AG04449 (cell line): ENCODE measurements at regions not wholly inside any gene's neighbourhood (a gene's known extent, or its start where the extent isn't known, plus 50 kb on each side); places are given as distances from the start of the nearest gene placed in this dataset.

Experiments
- CTCF ChIA-PET: fragments of 350-600 bp; formaldehyde crosslinking; extraction: SDS; loops from one replicate; lab custom pipeline; 2021; ENCODE audit warnings: antibody characterized with exemption; lab: Yijun Ruan, JAX
- POLR2A ChIA-PET: fragments of 400-600, 350-600 bp; formaldehyde crosslinking; extraction: SDS; loops from one replicate; lab custom pipeline; 2020; ENCODE audit warnings: antibody characterized with exemption, inconsistent platforms; lab: Yijun Ruan, JAX
- DNase-seq: peaks from one replicate; pipeline ENCODE4 v3.0.0-alpha.2; 2010; ENCODE audit warnings: low read depth, low spot score
- H3K4me3 ChIP-seq: 2 replicates; pipeline ENCODE4 v1.5.1; 2011; ENCODE audit warnings: low read depth, mild to moderate bottlenecking, control low read depth, low read length
- CTCF ChIP-seq: IDR thresholded peaks from one replicate; pipeline ENCODE4 v1.5.1; 2011; ENCODE audit warnings: mild to moderate bottlenecking, moderate library complexity, low read length, control low read depth, inconsistent platforms; ENCODE audit not compliant: insufficient read depth; ENCODE audit errors: missing control alignments

- H3K4me3 ChIP-seq: no peak overlapping the region
- ChIA-PET CTCF (interaction anchor here (1.0 to 4.2 kb wide), 7 partner anchors 18 to 442 kb away, joined by 3 to 37 read pairs (median 9); partner anchors contain the start of gene PSMD6), POLR2A (no interaction called here)
- no peak for DNase-seq
- no peak for TF ChIP-seq CTCF
These were observed 222.8 kb downstream of the ADAMTS9 start for GRCh38 chr3:64464955-64465354.

DNA sequence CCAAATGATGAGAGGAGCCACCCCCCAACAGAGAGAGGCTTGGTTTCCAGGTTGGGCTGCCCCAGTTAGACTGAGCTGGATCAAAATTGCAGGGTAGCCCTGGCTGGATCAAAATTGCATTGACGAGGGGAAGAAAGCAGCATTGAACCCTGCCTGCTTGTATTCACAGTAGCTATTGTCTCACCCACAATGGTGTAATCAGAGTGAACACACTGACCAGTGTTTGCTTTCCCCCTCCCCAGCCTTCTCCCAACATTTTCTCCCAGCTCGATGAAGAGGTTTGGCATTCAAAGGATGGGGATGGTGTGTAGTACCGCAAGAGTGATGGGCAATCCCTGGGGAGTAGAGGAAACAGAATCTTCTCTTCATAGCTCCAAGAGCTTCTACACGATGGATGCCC is 223.8 kb downstream of the ADAMTS9 start:
- no peak for TF ChIP-seq CTCF
- ChIA-PET CTCF (interaction anchor here (0.6 to 4.2 kb wide), 24 partner anchors 9 to 488 kb away, joined by 3 to 37 read pairs (median 4); partner anchors contain the start of gene PSMD6), POLR2A (no interaction called here)
- no peak for DNase-seq
- H3K4me3 ChIP-seq: no peak overlapping the region

GRCh38 chr3:64462203-64462602 is 225.6 kb downstream of the ADAMTS9 start:
- TF ChIP-seq CTCF: no peak
- H3K4me3 ChIP-seq: peak overlapping the region; percentile 28
- ChIA-PET POLR2A (interaction anchor here (0.6 to 1.2 kb wide), 3 partner anchors 8 to 299 kb away, joined by 3 to 4 read pairs (median 3); no protein-coding TSS in a partner anchor), CTCF (interaction anchor here (0.6 to 4.2 kb wide), 10 partner anchors 11 to 1400 kb away, joined by 3 to 37 read pairs (median 4); partner anchors contain the start of gene PSMD6)
- peak; percentile 79 for DNase-seq

GRCh38 chr3:64460877-64461276 is 226.9 kb downstream of the ADAMTS9 start:
- DNase-seq: peak; percentile 93
- CTCF ChIA-PET: interaction anchor here (2.0 kb wide), 1 partner anchor 24 kb away, joined by 11 read pairs; no protein-coding TSS in a partner anchor
- TF ChIP-seq CTCF: no peak
- H3K4me3 ChIP-seq: no peak overlapping the region
- POLR2A ChIA-PET: interaction anchor here (0.8 kb wide), 1 partner anchor 193 kb away, joined by 4 read pairs; no protein-coding TSS in a partner anchor

- no peak for TF ChIP-seq CTCF
- DNase-seq: no peak
- no peak overlapping the region for H3K4me3 ChIP-seq
- POLR2A ChIA-PET: interaction anchor here (0.8 kb wide), 1 partner anchor 192 kb away, joined by 4 read pairs; no protein-coding TSS in a partner anchor
- CTCF ChIA-PET: interaction anchor here (1.3 to 2.0 kb wide), 2 partner anchors 15 to 25 kb away, joined by 3 to 11 read pairs; no protein-coding TSS in a partner anchor
These were observed 227.6 kb downstream of the ADAMTS9 start for GRCh38 chr3:64460141-64460730.

GRCh38 chr3:64459711-64460110 is 228.1 kb downstream of the ADAMTS9 start:
- no peak for TF ChIP-seq CTCF
- no peak for DNase-seq
- POLR2A ChIA-PET: no interaction called here
- CTCF ChIA-PET: interaction anchor here (1.0 to 2.0 kb wide), 3 partner anchors 11 to 25 kb away, joined by 3 to 11 read pairs (median 3); no protein-coding TSS in a partner anchor
- no peak overlapping the region for H3K4me3 ChIP-seq
